GM21390 (cell line): ENCODE measurements at regions not wholly inside any gene's neighbourhood (a gene's known extent, or its start where the extent isn't known, plus 50 kb on each side); places are given as distances from the start of the nearest gene placed in this dataset.
"Not testable (repeated sequence)": the region's sequence is repeated elsewhere in the genome, so short reads cannot be mapped to it uniquely, and the experiment has no call there.

Source experiments
- ATAC-seq: cut with Tn5 transposase; IDR thresholded peaks from one replicate; pipeline ENCODE4 v1.9.1; 2021; ENCODE audit not compliant: unreplicated experiment

GRCh38 chr4:60259781-60260180 is 940.3 kb upstream of the ADGRL3 start:
- ATAC-seq: no peak

DNA sequence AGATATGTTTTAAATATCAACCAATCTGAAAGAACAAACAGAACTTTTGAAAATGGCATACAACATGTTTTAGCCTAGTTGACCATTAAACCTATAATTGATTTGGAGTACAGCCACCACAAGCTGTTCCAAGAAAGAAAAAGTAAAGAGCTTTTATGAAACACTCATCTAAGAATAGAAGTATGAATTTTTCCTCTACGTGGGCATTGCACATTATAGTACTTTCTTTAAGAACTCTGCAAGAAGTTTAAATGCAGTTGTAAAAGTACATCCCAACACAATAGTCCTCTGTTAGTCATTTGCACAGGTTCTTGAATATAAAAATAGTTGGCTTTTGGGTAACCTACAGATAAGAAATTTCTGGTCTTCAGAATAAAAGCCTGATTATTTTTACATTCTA is 933.6 kb upstream of the ADGRL3 start:
- ATAC-seq: no peak

- ATAC-seq: no peak
These were observed 903.7 kb upstream of the ADGRL3 start for GRCh38 chr4:60296386-60296785.

- no peak for ATAC-seq
These were observed 886.4 kb upstream of the ADGRL3 start for GRCh38 chr4:60313611-60314178.

GRCh38 chr4:60314416-60314815 is 885.7 kb upstream of the ADGRL3 start:
- no peak for ATAC-seq

GRCh38 chr4:60315586-60315985 is 884.5 kb upstream of the ADGRL3 start:
- no peak for ATAC-seq

GRCh38 chr4:60326735-60327134 is 873.4 kb upstream of the ADGRL3 start:
- ATAC-seq: no peak

DNA sequence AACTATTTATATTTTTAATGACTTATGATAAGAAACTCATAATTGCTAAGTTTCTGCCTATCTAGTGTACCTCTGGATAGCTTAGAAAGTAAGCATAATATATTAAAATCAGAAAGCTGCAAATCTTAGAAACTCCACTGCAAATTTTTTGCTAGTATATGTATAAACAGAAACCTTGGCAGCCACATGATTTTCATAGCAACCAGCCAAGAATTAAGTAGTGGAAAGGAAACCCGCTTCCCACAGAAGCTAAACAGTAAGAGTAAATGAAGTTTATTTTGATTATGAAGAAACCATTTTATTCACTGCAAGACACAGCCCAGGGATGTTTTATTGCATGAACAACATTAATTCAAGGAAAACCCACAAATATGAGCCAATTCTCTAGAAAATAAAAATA is 872.5 kb upstream of the ADGRL3 start:
- no peak for ATAC-seq

DNA sequence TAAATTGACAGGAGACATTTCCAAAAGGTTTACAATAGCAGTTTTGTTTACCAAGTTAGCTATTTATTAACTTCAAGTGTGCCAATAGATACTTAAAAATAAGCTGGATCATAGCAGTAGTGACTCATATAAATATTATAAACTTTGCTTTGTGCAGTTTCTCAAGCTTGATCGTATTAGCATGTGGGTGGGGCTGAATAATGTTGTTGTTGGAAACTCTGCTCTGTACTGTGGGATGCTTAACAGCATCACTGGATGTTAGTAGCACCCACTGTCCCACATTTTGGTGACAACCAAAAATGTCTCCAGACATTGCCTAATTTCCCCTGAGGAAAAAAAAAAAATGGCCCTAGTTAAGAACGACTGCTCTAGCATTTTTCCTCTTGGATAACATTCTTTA is 855.2 kb upstream of the ADGRL3 start:
- ATAC-seq: no peak

DNA sequence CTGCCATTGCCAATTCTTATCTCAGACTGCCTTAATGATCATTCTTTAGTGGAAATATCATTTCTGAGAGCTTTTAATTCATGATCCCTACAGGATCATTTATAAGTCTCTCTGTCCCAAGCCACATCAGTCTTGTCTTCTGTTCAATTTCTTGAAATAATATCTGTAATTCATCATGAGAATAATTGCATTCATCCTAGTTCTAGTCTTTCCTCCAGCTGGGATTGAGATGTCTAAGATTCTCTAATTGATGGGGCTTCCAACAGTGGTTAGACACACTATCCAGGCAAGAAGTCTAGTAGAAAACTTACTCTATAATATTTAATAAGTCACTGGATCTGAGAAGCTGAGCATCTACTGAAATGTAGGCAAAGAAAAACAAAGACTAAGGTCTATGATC is 854.7 kb upstream of the ADGRL3 start:
- no peak for ATAC-seq

DNA sequence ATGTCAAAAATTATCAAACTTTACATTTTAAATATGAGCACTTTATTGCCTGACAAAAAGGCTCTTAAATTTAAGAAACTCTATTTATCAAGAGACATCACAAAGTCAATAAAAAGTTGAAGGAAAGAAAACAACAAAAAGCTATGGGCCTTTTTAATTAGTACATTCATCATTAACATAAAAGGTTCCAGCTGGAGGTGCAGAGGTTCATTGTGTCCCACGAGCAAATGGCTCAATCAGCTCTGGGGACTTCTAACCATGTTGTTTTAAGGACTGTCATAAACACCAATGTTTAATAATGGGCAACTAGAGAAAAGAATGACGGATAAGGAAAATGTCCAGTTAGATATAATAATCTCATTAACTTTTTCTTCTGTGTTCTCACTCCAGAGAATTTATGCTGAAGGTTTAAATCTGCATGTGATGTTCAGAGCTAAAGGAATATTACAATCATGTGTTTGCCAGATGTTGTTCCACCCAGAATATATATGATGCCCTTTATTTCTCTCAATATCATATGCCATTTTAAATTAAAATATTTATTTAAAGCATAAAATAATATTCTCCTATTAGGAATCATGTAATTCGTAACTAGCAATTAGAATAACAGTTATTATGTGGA is 840.3 kb upstream of the ADGRL3 start:
- no peak for ATAC-seq

DNA sequence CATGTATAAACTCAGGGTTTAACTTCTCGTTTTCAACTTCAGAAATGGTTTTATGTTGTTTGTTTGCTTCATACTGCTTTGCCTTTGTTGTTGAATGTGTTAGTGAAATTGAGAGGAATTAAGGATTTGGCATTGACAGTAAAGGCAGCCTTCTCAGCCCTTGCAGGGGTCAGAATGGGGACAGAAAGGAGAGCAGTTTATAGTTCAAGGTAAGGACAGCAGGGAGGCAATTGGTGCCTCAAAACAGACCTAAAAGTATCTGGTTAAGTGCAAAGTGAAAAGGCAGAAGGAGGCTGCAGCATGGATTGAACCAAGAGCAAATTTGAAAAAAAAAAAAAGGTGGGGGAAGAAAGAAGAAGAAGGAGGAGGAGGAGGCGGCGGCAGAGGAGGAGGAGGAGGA is 835.0 kb upstream of the ADGRL3 start:
- ATAC-seq: no peak

DNA sequence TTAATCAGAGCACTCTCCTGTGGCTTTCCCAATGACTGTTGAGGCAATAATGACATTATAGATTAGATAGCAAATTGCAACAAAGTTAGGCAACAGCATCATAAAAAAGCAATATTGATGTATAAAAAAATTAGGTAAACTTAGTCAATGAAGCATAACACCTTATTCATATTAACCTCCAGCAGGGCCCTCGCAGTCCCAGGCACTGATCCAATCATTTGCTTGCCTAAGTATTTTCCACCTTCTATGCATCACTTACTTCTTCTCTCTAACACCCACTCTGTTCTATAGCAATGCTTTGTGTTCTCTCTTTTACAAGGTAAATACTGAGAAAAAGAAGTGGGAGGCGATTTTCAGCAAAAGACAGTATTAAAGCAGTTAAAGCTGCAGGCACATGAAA is 833.5 kb upstream of the ADGRL3 start:
- no peak for ATAC-seq

- no peak for ATAC-seq
These were observed 831.1 kb upstream of the ADGRL3 start for GRCh38 chr4:60368986-60369385.

DNA sequence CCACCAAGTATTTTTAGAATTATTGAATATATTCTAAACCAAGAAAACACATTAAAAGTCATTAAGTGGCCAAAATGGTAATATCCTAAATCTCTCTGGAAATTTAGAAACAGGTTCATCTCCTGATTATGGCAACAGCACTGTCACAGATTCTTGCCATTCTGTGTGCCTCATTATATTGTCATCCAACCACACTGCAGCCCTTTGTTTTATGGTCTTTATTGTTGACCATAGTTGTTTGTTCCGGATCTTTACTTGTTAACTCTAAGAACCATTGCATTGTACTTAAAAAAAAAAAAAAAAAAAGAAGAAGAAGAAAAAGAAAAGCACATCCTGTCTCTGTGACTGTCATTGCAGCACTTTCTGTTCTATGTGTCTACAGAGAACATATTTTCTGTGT is 822.1 kb upstream of the ADGRL3 start:
- no peak for ATAC-seq

DNA sequence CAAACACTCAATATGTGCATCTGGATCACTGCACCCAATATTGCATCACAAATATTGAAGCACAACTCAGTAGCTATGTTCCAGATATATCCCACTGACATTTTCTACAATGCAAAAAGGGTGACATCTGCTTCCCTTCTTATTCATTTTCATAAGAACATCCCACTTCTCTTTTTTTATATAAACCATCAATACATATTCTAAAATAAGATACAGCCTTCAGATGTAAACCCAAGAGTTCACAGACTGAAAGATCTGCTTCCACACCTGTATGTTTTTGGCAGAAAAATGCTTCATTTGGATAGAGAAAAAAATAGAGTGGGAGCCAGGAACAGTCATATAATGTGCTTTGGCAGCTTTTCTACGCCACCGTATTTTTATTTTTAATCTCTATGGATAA is 815.6 kb upstream of the ADGRL3 start:
- ATAC-seq: no peak

- ATAC-seq: no peak
These were observed 810.5 kb upstream of the ADGRL3 start for GRCh38 chr4:60389633-60390032.

- no peak for ATAC-seq
These were observed 803.6 kb upstream of the ADGRL3 start for GRCh38 chr4:60396341-60397049.

- no peak for ATAC-seq
These were observed 799.5 kb upstream of the ADGRL3 start for GRCh38 chr4:60400593-60400992.

- ATAC-seq: no peak
These were observed 796.1 kb upstream of the ADGRL3 start for GRCh38 chr4:60404027-60404426.

- ATAC-seq: no peak
These were observed 777.7 kb upstream of the ADGRL3 start for GRCh38 chr4:60422439-60422838.

GRCh38 chr4:60423573-60424184 is 776.4 kb upstream of the ADGRL3 start:
- not testable (repeated sequence) for ATAC-seq
